ENCODE measurements at regions not wholly inside any gene's neighbourhood (a gene's known extent, or its start where the extent isn't known, plus 50 kb on each side); places are given as distances from the start of the nearest gene placed in this dataset.

DNA sequence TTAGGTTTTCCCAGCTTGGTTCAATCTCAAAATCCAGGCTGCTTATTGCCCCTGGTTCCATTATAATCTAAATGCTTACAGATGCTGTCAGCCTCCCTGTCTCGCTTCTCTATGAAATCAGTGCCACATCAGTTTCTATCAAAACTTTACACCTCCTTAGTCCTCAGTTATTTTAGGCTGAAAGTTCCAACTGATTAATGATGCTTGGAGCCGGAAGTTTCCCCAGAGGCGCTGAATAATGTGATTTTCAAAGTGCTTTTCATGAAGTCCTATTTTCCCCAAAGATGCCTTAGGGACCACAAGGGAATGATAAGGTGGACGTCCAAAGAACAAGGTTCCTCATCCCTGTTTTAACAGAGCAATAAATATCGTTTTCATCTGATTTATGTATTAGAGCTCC lies 262.4 kb upstream of the RMST start:
- TF ChIP-seq, protein P1, sequence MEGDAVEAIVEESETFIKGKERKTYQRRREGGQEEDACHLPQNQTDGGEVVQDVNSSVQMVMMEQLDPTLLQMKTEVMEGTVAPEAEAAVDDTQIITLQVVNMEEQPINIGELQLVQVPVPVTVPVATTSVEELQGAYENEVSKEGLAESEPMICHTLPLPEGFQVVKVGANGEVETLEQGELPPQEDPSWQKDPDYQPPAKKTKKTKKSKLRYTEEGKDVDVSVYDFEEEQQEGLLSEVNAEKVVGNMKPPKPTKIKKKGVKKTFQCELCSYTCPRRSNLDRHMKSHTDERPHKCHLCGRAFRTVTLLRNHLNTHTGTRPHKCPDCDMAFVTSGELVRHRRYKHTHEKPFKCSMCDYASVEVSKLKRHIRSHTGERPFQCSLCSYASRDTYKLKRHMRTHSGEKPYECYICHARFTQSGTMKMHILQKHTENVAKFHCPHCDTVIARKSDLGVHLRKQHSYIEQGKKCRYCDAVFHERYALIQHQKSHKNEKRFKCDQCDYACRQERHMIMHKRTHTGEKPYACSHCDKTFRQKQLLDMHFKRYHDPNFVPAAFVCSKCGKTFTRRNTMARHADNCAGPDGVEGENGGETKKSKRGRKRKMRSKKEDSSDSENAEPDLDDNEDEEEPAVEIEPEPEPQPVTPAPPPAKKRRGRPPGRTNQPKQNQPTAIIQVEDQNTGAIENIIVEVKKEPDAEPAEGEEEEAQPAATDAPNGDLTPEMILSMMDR (IDR thresholded peaks at IDR 0.05): no peak
- TF ChIP-seq POLR2A (IDR thresholded peaks at IDR 0.05): no peak

Measured in esophagus squamous epithelium (tissue), 4 donors.